IMR-90 (cell line): ENCODE measurements at regions not wholly inside any gene's neighbourhood (a gene's known extent, or its start where the extent isn't known, plus 50 kb on each side); places are given as distances from the start of the nearest gene placed in this dataset.

ENCODE experiments used
- ATAC-seq: fragments of 200-7000 bp; cut with Tn5 transposase; 2 replicates; pipeline ENCODE4 v1.9.1; 2020; ENCODE audit warnings: low read depth, mild to moderate bottlenecking, moderate library complexity
- BruUV-seq: library from RNA; stranded (reverse); fragments of 400-500 nt; replicated peaks from 2 replicates; lab custom pipeline; 2021; lab: Mats Ljungman, UMichigan
- CTCF ChIA-PET: fragments of 300-600 bp; formaldehyde crosslinking; extraction: SDS; loops from one replicate; lab custom pipeline; 2021; ENCODE audit warnings: antibody characterized with exemption; lab: Yijun Ruan, JAX
- POLR2A ChIA-PET: fragments of 300-600 bp; sonication (Branson Sonifier 250); formaldehyde crosslinking; loops from one replicate; lab custom pipeline; 2022; ENCODE audit warnings: antibody characterized with exemption; ENCODE audit not compliant: unreplicated experiment; lab: Charles Lee
- DNase-seq: peaks from one replicate; pipeline ENCODE4 v3.0.0; 2013
- H2AFZ ChIP-seq: replicated peaks from 2 replicates; pipeline ENCODE3; 2013; ENCODE audit warnings: low read length, mild to moderate bottlenecking; ENCODE audit not compliant: poor library complexity
- H2AK5ac ChIP-seq: 2 replicates; pipeline ENCODE4 v1.6.1; 2013; ENCODE audit warnings: low read depth, low read length, inconsistent platforms
- H2AK9ac ChIP-seq: replicated peaks from 2 replicates; pipeline ENCODE3; 2013; ENCODE audit warnings: mild to moderate bottlenecking, low read depth, low read length, moderate library complexity; ENCODE audit not compliant: poor library complexity
- H2BK120ac ChIP-seq: 2 replicates; pipeline ENCODE4 v1.6.1; 2013; ENCODE audit warnings: low read depth, low read length, inconsistent platforms
- H2BK15ac ChIP-seq: 3 replicates; pipeline ENCODE4 v1.6.1; 2013; ENCODE audit warnings: low read depth, low read length, inconsistent platforms
- H2BK20ac ChIP-seq: 2 replicates; pipeline ENCODE4 v1.6.1; 2013; ENCODE audit warnings: low read depth, mild to moderate bottlenecking, inconsistent platforms, low read length, moderate library complexity
- H2BK5ac ChIP-seq: 2 replicates; pipeline ENCODE4 v1.6.1; 2013; ENCODE audit warnings: mild to moderate bottlenecking, low read depth, low read length, inconsistent platforms; ENCODE audit not compliant: poor library complexity, severe bottlenecking
- H3K14ac ChIP-seq: replicated peaks from 2 replicates; pipeline ENCODE4 v1.6.1; 2013; ENCODE audit warnings: low read depth, low read length, inconsistent platforms
- H3K18ac ChIP-seq: 2 replicates; pipeline ENCODE4 v1.6.1; 2013; ENCODE audit warnings: low read depth, low read length, control low read depth
- H3K23ac ChIP-seq: 2 replicates; pipeline ENCODE4 v1.6.1; 2013; ENCODE audit warnings: low read depth, low read length, inconsistent platforms
- H3K27ac ChIP-seq: 2 replicates; pipeline ENCODE4 v1.5.1; 2013; ENCODE audit warnings: mild to moderate bottlenecking, control low read depth, low read length; ENCODE audit not compliant: insufficient read depth
- H3K27me3 ChIP-seq: 2 replicates; pipeline ENCODE4 v1.6.1; 2013; ENCODE audit warnings: low read length; ENCODE audit not compliant: control insufficient read depth, insufficient read depth
- H3K36me3 ChIP-seq: 2 replicates; pipeline ENCODE4 v1.6.1; 2013; ENCODE audit warnings: low read length, mixed read lengths; ENCODE audit not compliant: control insufficient read depth, insufficient read depth
- H3K4ac ChIP-seq: 2 replicates; pipeline ENCODE4 v1.6.1; 2013; ENCODE audit warnings: low read depth, low read length, inconsistent platforms
- H3K4me1 ChIP-seq: 2 replicates; pipeline ENCODE4 v1.6.1; 2013; ENCODE audit warnings: low read length, mixed read lengths; ENCODE audit not compliant: control insufficient read depth, insufficient read depth
- H3K4me2 ChIP-seq: 2 replicates; pipeline ENCODE4 v1.6.1; 2013; ENCODE audit warnings: low read depth, mild to moderate bottlenecking, control low read depth, low read length, moderate library complexity
- H3K4me3 ChIP-seq: 2 replicates; pipeline ENCODE4 v1.5.1; 2013; ENCODE audit warnings: low read depth, mild to moderate bottlenecking, control low read depth, low read length, moderate library complexity; ENCODE audit not compliant: insufficient read depth
- H3K56ac ChIP-seq: 2 replicates; pipeline ENCODE4 v1.6.1; 2013; ENCODE audit warnings: low read length, inconsistent platforms; ENCODE audit not compliant: insufficient read depth; ENCODE audit errors: extremely low read depth
- H3K79me1 ChIP-seq, 2 experiments: 2 replicates each; pipeline ENCODE4 v1.6.1; 2013; ENCODE audit warnings: low read length in 2 of 2, inconsistent platforms in 1 of 2, low read depth in 1 of 2
- H3K9ac ChIP-seq: 2 replicates; pipeline ENCODE4 v1.6.1; 2013; ENCODE audit warnings: low read depth, low read length, control low read depth
- H3K9me1 ChIP-seq: 2 replicates; pipeline ENCODE4 v1.6.1; 2013; ENCODE audit warnings: low read length, inconsistent platforms; ENCODE audit not compliant: insufficient read depth
- H3K9me3 ChIP-seq: 2 replicates; pipeline ENCODE4 v1.6.1; 2013; ENCODE audit warnings: low read length; ENCODE audit not compliant: control insufficient read depth, insufficient read depth
- H4K20me1 ChIP-seq: 2 replicates; pipeline ENCODE4 v1.6.1; 2013; ENCODE audit warnings: low read length, inconsistent platforms; ENCODE audit not compliant: insufficient read depth
- H4K5ac ChIP-seq: 2 replicates; pipeline ENCODE4 v1.6.1; 2013; ENCODE audit warnings: mild to moderate bottlenecking, low read depth, low read length, control low read depth
- H4K8ac ChIP-seq, 2 experiments: 2 replicates each; pipeline ENCODE4 v1.6.1; 2013; ENCODE audit warnings: low read depth in 2 of 2, low read length in 2 of 2, control low read depth in 1 of 2, inconsistent platforms in 1 of 2
- H4K91ac ChIP-seq: 2 replicates; pipeline ENCODE4 v1.6.1; 2013; ENCODE audit warnings: low read depth, low read length, inconsistent platforms; ENCODE audit not compliant: insufficient read depth
- BHLHE40 ChIP-seq: fragments of 150-350 bp; IDR thresholded peaks from 2 replicates; pipeline ENCODE4 v1.6.1; 2016; ENCODE audit warnings: mild to moderate bottlenecking, low read depth, low read length
- CEBPB ChIP-seq: IDR thresholded peaks from 2 replicates; pipeline ENCODE4 v1.6.1; 2012; ENCODE audit warnings: low read depth, low read length, improper control_type of control experiment
- CHD1 ChIP-seq: IDR thresholded peaks from 2 replicates; pipeline ENCODE4 v1.6.1; 2012; ENCODE audit warnings: low read depth, low read length, improper control_type of control experiment
- CTCF ChIP-seq: conservative IDR thresholded peaks from 2 replicates; pipeline ENCODE4 v1.5.1; 2012; ENCODE audit warnings: mild to moderate bottlenecking, low read depth, low read length, improper control_type of control experiment
- ELK1 ChIP-seq: fragments of 150-350 bp; IDR thresholded peaks from 2 replicates; pipeline ENCODE4 v1.6.1; 2016; ENCODE audit warnings: low read depth, mild to moderate bottlenecking, low read length, moderate library complexity, borderline replicate concordance
- FOS ChIP-seq: fragments of 150-350 bp; IDR thresholded peaks from 2 replicates; pipeline ENCODE4 v1.6.1; 2016; ENCODE audit warnings: low read depth, low read length
- MAFK ChIP-seq: IDR thresholded peaks from 2 replicates; pipeline ENCODE4 v1.6.1; 2012; ENCODE audit warnings: low read depth, low read length, improper control_type of control experiment
- MXI1 ChIP-seq: IDR thresholded peaks from 2 replicates; pipeline ENCODE4 v1.6.1; 2012; ENCODE audit warnings: low read depth, mild to moderate bottlenecking, low read length, moderate library complexity, borderline replicate concordance
- POLR2A ChIP-seq: IDR thresholded peaks from 2 replicates; pipeline ENCODE4 v1.6.1; 2012; ENCODE audit warnings: mild to moderate bottlenecking, low read depth, low read length
- RAD21 ChIP-seq: IDR thresholded peaks from 2 replicates; pipeline ENCODE4 v1.6.1; 2012; ENCODE audit warnings: low read length, improper control_type of control experiment
- RCOR1 ChIP-seq: IDR thresholded peaks from 2 replicates; pipeline ENCODE4 v1.6.1; 2012; ENCODE audit warnings: mild to moderate bottlenecking, low read length, improper control_type of control experiment; ENCODE audit not compliant: insufficient replicate concordance
- SMC3 ChIP-seq: fragments of 150-350 bp; IDR thresholded peaks from 2 replicates; pipeline ENCODE4 v1.6.1; 2016; ENCODE audit warnings: low read depth, mild to moderate bottlenecking, antibody characterized with exemption, low read length, moderate library complexity
- WGBS, 2 experiments: methylation state at CpG; one replicate each; pipeline versions ENCODE4 v1.1.5 to v1.1.7; 2013; ENCODE audit warnings: missing lambda C conversion rate in 2 of 2; ENCODE audit not compliant: insufficient read length in 1 of 2; ENCODE audit errors: extremely low coverage in 2 of 2; 5-methylcytosine and 5-hydroxymethylcytosine counted together
- dilution Hi-C: fragments of 300-500 bp; cut with HindIII; formaldehyde crosslinking; loops from one replicate; pipeline ENCODE4 v1.14.3; 2018; ENCODE audit warnings: low sequenced_read_pairs; ENCODE audit not compliant: unreplicated experiment
- in situ Hi-C: fragments of 300-500 bp; cut with MboI; formaldehyde crosslinking; loops from 3 replicates; pipeline ENCODE4 v1.14.3; 2019; ENCODE audit warnings: low sequenced_read_pairs, inconsistent platforms, mixed read lengths
- intact Hi-C: fragments of 100-400 bp; cut with micrococcal nuclease; formaldehyde crosslinking; loops from 2 replicates; pipeline ENCODE4 v1.10.0; 2022

- no peak for TF ChIP-seq MAFK
- TF ChIP-seq CHD1: no peak
- no peak for TF ChIP-seq MXI1
- no peak for TF ChIP-seq ELK1
- TF ChIP-seq BHLHE40: no peak
- no peak for TF ChIP-seq CEBPB
- no peak for TF ChIP-seq CTCF
- TF ChIP-seq SMC3: no peak
- TF ChIP-seq RAD21: no peak
- TF ChIP-seq POLR2A: no peak
- no peak for TF ChIP-seq FOS
- TF ChIP-seq RCOR1: no peak
- dilution Hi-C loops: no loop called here
- Histone ChIP-seq H2AK5ac (no peak overlapping the region), H3K36me3 (no peaks in the 10 kb centered on the region), H3K23ac (no peak overlapping the region), H3K27me3 (no peaks in the 10 kb centered on the region), H2AFZ (no peak overlapping the region), H2AK9ac (no peak overlapping the region), H3K9ac (no peak overlapping the region), H2BK120ac (no peak overlapping the region), H4K5ac (no peak overlapping the region), H3K18ac (no peak overlapping the region), H2BK20ac (no peak overlapping the region), H3K9me1 (no peaks in the 10 kb centered on the region), H4K20me1 (no peaks in the 10 kb centered on the region), H3K4me1 (no peaks in the 10 kb centered on the region), H3K4me2 (no peak overlapping the region), H3K4me3 (no peak overlapping the region), H3K79me1 (no peaks in the 10 kb centered on the region), H2BK5ac (no peak overlapping the region), H2BK15ac (no peak overlapping the region), H4K8ac (no peak overlapping the region), H4K91ac (no peak overlapping the region), H3K27ac (no peak overlapping the region), H3K56ac (no peak overlapping the region), H3K14ac (no peak overlapping the region), H3K4ac (no peak overlapping the region), H3K9me3 (peaks cover 14% of the 10 kb centered on the region)
- intact Hi-C loops: no loop called here
- DNase-seq: no peak
- no TSS peak for BruUV-seq
- ATAC-seq: no peak
- in situ Hi-C loops: no loop called here
- ChIA-PET POLR2A (no interaction called here), CTCF (no interaction called here)
- no CpG with 5 or more reads among the region's 18 CpGs for WGBS, 2 experiments
Measured at GRCh38 chr16:35734728-35735402, 2275.5 kb downstream of the TP53TG3F start.
